Endothelial cell of umbilical vein (primary cell): ENCODE measurements at regions not wholly inside any gene's neighbourhood (a gene's known extent, or its start where the extent isn't known, plus 50 kb on each side); places are given as distances from the start of the nearest gene placed in this dataset.

Source experiments
- CTCF ChIP-seq, 2 donors: IDR thresholded peaks; 1 replicate in 1 of 2; 2 replicates in 1 of 2; pipeline ENCODE4 v1.5.1; 2011; ENCODE audit warnings: low read length in 2 of 2, mild to moderate bottlenecking in 2 of 2, moderate library complexity in 2 of 2, control low read depth in 1 of 2, inconsistent platforms in 1 of 2, low read depth in 1 of 2; ENCODE audit not compliant: insufficient read depth in 1 of 2; ENCODE audit errors: extremely low read depth in 1 of 2
- EZH2 ChIP-seq: IDR thresholded peaks from 2 replicates; pipeline ENCODE4 v1.6.1; 2012; ENCODE audit warnings: borderline replicate concordance, low read depth, mild to moderate bottlenecking, moderate library complexity, low read length, inconsistent platforms; ENCODE audit not compliant: severe bottlenecking
- GATA2 ChIP-seq: IDR thresholded peaks from 2 replicates; pipeline ENCODE4 v1.7.0; 2011; ENCODE audit warnings: low read depth, mild to moderate bottlenecking, moderate library complexity, mixed read lengths, low read length; ENCODE audit not compliant: insufficient read length, insufficient read depth
- JUN ChIP-seq: IDR thresholded peaks from 2 replicates; pipeline ENCODE4 v1.6.1; 2011; ENCODE audit warnings: borderline replicate concordance, low read depth; ENCODE audit not compliant: insufficient read length, insufficient read depth
- POLR2A ChIP-seq: IDR thresholded peaks from 2 replicates; pipeline ENCODE4 v1.6.1; 2012; ENCODE audit warnings: low read depth, mild to moderate bottlenecking, control low read depth, low read length
- POLR2AphosphoS5 ChIP-seq: IDR thresholded peaks from 2 replicates; pipeline ENCODE4 v1.6.1; 2012; ENCODE audit warnings: low read depth, mild to moderate bottlenecking, control low read depth, low read length, moderate library complexity; ENCODE audit not compliant: insufficient read depth

GRCh38 chr7:12107381-12107780 is 103.7 kb upstream of the TMEM106B start:
- TF ChIP-seq CTCF (IDR thresholded peaks at IDR 0.05; ENCODE audit: extremely low read depth in 1 of 2, insufficient read depth in 1 of 2, low read depth in 1 of 2, low read length in 2 of 2) (no peak), POLR2A (no peak), JUN (no peak), EZH2 (no peak), POLR2AphosphoS5 (no peak), GATA2 (no peak)
